ENCODE measurements at regions not wholly inside any gene's neighbourhood (a gene's known extent, or its start where the extent isn't known, plus 50 kb on each side); places are given as distances from the start of the nearest gene placed in this dataset.

DNA sequence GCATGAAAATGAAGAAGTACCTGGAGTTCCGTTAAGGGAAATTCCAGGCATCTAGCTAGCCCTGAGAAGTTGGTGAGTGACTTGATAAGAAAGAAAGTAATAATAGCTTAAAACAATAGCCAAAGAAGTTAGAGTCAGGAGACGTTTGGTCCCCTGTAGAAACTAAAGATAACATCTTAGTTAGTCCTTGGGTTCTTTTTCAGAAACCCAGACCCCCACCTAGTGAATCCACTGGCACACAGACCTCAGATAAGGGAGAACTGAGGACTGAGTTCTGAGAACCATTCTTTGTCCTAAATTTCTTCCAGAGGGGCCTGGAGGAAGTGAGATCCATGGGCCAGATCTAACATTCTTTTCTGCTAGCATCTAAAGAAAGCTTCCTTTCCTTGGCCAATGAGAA, 335.4 kb downstream of the SLC4A3 start:
- DNase-seq = no peak

DNA sequence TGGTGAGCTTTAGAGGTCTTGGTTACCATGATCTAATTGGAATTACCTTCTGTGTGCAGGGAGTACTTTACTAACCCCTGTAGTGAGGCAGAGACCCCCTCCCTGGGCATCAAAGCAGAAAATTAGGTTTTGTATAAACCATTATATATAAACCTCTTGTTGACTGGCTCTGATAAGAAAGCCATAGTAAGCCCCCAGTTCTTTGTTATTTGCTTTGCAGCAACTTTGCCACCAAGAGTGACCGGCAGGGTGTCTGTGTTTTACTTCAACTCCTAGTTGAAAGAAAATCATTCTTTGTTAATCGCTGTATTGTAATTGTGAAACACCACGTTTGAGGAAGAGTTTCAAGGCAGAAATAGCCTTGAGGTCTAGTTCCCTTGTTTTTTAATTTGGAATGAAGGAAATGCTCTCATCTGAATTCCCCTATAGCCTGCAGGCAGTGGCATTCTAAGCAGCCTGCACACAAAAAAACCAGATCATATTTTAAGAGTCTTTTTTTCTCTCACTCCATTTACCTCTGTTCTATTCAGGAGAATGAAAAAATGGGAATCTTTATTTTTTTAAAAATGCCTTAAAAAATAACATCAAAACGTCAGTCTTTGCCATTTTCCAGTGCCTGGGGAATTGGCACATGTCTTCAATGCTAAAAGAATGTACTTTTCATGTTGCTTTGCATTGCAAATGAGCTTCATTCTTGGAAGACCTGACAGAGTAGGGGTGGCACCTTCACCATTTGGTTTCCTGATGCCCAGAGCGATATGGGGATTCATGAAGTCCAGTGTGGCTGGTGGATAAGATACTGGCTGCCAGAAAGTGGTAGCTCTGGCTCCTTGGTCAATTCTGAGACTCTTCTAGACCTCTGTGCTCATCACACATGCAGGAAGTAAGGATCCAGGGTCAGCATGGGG, 338.1 kb downstream of the SLC4A3 start:
- no peak for DNase-seq

DNA sequence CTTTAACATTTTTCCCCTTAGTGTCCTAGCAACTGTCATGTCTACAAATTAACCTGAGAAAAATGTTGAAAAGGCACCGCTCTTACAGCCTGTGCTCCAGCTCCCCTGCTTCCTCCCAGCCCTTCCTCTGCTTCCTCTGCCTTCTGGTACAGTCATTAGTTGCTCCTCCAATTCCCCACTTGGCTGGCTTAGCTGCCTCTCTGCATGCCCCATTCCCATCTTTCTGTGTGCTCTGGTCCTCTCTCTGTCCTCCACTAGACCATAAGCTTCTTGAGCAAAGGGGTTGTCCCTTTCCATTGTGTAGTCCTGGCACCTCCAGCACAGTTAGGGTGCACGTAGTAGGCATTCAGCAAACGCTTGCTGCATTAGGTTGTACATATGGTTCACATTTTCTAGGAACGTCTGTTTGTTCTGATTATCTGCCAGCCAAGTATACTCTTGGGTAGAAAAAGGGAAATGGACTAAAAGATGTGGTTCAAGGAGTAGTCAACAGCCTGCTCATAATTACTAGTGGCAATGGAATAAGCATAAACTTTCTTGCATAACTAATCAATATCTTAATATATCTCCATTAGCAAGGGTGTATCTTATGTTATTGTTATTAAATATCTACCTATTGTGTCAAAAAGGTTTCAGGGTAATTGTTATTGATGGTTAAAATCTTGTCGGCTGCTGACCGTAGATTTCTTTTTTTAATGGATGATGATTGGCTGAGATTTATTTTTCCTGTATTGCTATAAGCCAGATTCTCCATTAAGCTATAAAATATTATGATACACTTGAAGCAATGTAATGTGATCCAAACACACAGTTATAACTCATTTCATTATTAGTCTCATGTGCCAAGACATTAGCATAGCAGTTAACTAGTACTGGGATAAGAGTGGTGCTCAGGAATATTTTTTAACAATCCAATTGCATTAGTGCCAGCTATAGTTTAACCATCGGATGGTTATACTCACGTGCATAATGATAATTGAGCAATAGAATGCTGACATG, 340.1 kb downstream of the SLC4A3 start:
- no peak for DNase-seq

DNA sequence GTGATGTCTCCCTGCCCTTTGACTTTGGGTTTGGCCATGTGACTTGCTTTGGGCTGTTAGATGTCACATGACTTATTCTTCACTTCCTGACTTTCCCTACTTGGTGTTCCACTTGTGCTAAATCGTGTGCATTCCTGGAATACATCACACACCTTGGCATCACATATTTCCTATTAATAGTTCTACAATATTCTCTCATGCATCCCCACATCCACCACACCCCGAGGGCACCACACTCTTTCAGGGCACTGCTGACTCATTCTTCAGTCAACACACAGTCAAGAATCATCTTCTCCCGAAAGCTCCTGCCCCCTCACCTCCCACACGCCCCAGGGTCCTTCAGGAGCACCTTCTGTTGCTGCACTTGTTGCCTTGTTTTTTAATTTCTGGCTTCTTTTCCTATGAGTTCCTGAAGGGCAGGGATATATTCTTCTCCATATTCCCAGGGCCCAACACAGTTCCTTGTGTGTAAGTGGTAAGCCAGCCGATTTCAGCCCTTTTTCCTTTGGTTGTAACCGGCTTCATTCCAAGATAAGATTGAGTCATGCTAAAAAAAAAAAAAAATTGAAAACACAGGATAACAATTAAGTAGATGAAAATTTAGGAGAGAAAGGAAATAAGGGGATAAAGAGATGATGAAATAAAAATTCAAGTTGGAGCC, 341.4 kb downstream of the SLC4A3 start:
- no peak for DNase-seq

DNA sequence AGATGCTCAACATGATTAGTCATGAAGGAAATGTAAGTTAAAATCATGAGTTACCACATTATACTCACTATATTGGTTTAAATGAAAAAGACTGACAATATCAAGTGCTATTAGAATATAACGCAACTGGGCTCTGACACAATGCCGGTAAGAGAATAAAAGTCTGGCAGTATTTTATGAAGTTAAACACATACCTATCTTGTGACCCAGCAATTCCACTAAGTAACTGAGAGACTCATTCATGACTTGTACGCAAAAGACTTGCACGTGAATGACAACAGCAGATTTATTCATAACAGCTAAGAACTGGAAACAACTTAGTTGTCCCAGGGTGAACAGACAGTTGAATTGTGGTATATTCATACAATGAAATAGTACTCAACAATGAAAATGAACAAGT, 342.1 kb downstream of the SLC4A3 start:
- no peak for DNase-seq

DNA sequence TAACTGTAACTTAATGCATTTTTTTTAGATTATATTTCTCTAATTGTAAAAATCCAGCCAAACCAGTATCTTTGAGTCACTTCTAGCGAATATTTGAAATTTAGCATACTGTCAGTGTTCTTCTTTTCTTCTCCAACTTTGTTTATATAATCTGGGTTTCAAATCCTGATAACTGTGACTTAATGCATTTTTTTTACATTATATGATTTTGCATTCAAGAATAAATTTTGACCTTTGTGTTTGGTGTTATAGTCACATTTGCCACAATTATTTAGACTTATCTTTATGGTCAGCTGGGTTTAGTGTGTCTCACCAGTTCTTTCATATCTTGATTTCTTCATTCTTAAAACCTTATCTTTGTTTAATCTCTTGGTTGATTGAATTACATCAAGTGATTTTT, 345.7 kb downstream of the SLC4A3 start:
- DNase-seq = no peak

DNA sequence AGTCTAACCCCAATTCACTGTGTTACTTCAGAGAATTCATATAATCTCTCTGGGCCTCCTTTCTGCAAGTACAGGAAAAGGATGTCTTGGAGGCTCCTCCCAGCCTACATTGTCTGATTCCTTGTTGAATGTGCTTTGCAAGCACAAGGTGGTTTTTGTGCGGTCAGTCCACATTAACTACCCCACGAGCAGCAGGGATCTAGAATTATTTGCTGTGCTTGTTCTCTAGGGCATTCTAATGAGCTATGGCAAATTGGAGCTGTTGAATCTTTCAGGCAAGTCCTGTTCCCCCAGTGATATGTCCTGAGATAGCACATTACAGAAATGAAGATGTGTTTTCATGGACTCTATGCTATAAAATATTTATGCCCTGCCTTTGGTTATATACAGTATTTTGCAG, 349.4 kb downstream of the SLC4A3 start:
- DNase-seq = no peak

DNA sequence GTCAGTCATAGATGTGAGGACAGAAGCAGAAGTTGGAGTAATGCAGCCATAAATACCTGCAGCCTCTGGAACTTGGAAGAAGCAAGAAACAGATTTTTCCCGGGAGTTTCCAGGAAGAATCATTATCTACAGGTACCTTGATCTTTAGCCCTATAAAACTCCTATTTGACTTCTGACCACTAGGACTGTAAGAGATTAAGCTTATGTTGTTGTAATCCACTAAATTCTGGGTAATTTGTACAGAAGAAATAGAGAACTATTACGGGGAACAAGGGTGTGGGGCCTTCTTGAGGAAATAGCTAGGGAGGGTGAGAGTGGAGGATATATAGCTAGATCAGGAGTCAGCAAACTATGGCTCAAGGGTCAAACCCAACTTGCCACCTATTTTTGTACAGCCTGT, 353.2 kb downstream of the SLC4A3 start:
- DNase-seq = no peak

DNA sequence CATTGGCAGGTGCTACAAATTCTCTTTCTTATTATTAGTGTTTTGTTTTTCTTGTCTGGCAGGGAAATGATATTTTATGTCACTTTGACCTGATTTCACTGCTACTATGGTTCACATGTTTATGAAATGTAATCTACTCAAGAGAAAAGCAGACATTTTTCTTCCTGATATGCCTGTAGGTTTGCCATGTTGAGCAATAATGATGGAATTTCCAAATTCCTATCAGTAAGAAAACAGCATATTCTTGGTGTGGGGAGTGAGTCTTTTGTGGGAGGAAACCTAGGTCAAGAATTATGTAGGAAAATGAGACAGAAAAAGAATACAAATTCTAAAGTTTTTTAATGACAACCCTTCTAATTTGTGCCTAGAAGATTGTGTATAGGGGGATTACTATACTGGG, 356.4 kb downstream of the SLC4A3 start:
- no peak for DNase-seq

DNA sequence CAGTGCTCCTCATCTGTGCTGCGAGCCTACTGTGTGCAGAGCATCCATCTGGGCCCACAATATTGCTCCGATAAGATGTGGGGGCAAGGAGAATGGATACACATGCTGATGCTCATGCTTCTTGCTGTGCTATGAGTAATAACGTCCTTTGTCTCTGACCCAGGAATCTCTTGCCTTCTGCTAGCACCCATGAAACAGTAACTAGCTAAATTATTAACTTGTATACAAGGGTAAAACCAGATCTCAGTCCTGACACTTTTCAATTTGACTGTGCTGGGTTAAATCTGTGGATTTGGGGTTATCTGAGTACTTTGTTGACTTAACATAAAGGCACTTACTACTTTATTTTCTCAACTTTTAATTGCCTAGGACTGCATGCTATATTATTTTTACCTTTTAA, 357.6 kb downstream of the SLC4A3 start:
- no peak for DNase-seq

DNA sequence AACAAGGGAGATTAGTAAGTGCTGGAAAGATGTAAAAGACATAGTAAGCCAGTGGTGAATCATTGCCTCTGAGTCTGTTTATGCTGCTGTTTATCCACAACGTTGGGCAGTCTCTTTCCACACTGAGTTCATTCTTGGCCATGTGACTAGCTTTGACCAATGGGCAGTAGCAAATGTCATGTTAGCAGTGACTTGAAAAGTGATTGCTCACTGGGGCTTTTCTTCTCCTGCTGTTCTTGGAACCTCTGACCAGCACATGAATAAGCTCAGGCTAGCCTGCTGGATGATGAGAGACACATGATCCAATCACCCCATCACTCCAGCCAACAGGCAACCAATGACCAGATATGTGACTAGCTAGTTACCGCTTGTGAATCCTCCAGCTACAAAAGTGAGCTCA, 360.4 kb downstream of the SLC4A3 start:
- DNase-seq = no peak

DNA sequence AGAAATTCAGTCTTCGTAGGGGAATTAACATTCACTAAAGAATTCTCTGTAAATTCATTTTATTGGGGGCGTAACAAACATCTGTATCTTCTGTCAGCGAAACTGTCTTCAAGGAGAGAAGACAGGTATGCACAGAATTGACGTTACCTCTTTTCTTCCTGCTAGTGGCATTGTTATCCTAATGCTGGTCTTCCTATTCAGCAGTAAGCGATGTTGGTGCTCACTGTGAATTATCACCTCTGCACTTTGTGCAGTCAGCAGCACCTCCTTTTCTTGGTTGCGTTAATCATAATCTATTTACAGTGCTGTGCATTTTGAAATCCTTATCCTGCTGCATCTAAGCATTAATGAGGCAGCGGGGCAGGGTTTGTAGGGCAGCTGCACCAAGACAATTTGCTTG, 362.3 kb downstream of the SLC4A3 start:
- DNase-seq = no peak

DNA sequence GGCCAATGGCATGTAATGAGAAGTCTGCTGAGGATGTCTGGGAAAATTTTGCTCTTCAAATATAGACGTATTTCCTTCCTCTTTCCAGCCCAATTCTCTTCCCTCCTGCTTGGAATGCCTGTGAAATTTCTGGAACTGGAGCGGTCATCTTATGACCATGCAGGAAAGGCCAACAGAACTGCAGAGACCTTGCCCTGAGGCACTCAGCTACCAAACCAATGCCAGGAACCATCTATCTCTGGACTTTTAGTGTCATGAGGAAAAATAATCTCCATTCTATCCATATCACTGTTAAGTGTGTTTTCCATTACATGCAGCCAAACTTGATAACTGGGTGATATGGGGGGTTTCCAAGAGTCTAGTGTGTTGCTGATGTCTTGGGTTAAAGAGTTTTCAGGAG, 363.7 kb downstream of the SLC4A3 start:
- DNase-seq = no peak

DNA sequence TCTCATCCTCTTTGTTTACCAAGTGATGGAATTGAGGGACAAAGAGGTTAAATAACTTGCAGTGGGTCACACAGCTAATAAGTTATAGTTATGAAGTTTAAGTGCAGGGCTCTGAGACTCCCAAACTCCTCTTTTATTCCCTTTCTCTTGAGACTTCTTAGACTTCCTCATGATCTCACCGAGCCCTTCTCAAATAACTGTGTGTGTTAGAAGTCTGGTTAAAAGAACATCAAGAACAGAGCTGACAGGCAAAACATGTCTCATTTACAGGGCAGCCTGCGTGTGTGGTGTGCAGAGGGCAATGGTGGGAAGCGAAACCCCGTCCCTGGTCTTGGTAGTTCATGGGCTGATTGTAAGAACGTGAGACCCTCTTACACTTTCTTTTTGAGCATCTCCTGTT, 368.0 kb downstream of the SLC4A3 start:
- no peak for DNase-seq

DNA sequence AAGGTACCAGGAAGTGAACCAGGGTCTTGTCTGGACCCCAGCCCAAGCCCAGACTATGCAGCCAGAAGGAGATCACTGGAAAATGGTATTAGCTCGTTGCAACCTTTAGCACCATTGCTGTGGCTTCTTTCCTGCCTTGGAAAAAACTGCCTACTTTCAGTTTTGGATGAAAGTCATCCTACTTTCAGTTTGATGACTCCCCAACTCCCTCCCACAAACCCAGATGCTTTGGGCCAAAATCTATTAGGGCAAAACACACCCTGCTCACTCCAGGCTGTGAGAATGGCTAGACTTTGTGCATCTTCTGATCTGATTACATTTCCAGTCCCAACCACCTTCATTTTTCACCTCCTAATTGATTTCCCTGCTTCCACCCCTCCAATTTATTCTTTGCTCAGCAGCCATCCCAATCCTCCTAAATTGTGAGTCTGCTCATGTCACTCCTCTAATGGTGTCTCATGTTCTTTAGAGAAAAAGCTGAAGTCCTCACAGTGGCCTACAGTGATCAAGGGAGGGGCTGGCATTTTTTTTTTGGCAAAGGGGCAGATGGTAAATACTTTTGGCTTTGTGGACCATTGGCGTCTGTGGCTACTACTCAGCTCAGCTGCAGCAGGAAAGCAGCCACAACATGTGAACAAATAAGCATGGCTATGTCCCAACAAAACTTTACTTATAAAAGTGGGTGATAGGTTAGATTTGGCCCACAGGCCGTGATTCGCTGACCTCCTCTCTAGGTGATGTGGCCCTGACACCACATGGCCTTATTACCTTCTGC, 368.7 kb downstream of the SLC4A3 start:
- DNase-seq = no peak

DNA sequence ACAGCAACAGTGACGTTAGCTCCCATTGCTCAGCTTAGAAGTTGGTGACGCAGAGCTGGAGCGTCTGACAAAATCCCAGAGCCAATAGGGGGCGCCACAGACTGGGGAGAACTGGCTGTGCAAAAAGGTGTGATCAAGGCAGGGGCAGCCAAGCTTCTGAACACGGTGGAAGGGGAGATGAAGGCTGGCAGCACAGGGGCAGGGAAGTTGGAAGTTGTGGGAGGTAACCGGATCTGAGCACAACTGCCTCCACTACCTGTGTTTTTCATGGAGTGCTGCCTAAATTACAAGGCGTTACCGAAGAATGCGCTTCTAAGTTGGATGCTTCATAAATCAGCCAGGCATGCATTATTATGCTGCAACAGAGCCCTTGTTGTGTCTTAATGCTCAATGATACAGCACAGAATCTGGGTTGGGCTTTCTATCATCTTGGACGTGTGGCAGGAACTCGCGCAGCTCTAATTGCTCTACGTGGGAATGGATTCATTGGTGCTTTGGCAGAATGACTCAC, 370.0 kb downstream of the SLC4A3 start:
- DNase-seq = no peak

DNA sequence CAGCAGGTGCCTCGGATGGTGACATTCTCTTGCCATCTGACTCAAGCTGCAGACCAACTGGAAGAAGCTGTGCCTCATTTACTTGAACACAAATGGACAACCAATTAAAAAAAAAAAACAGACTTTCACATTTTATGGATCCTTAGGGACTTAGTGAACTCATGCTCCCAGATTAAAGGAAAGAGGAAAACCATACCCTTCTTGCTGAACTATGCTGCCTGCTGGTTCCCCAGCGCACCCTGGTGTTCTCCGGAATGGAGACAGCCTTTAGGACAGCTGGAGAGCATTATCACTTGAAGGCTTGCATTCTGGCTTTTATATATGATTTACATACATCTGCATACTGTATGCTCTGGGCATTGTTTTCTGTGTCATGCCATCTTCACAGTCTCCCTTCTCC, 370.7 kb downstream of the SLC4A3 start:
- DNase-seq = no peak

DNA sequence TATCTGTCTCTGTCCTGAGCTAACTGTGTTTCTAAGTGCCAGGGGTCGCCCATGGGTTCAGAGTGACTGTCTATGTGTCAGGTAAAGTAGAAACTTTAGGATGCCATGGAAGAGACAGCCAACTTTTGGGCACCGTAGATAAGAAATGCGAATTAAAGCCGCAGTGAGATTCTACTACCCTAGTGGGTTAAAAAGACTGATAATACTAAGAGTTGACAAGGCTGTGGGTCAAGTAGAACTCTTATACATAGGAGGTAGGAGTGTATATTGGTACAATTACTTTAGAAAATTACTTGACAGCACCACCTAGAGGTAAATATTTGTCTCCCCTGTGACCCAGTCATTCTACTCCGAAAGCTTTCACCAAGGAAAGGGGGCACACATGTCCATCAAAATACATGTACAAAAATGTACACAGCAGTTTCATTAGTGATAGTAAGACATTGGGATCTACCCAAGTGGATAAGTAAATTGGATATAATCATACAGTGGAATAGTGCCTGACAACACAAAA, 371.3 kb downstream of the SLC4A3 start:
- DNase-seq = no peak

DNA sequence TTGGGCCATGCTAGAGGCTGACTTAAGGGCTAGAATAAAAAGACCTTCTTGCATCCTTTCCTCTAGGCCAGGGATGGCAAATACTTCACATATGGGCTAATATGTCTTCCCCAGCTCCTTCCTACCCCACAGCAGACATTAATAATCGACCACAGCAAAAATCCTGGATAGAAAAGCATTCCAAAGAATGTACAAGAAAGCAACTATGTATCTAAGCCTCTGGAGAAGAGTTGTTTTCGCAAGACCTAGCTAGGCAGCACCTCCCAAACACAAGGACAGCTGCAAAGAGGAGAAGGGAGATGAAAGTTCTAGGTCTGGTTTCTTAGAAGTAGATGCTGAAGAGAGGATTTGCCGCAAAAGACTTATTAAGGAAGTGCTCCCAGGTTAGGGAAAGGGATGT, 372.6 kb downstream of the SLC4A3 start:
- no peak for DNase-seq

DNA sequence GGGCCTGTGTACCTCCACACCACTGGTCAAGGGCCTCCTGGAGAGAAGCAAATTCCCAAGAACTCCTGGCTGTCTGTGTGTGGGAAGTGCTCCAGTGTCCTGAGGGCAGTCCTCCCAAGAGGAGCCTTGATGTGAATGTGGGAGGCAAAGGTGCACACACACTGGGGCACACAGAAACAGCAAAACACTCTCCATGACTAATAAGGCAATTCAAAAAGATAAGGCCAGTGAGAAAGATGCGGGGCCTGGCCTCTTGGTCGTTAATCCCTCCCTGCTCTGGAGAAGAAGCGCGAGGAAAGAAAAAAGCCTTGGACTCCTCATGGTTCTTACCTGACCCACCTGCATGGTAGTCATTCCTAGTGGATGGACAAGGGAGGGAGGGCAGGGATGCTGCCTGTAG, 373.2 kb downstream of the SLC4A3 start:
- no peak for DNase-seq

DNA sequence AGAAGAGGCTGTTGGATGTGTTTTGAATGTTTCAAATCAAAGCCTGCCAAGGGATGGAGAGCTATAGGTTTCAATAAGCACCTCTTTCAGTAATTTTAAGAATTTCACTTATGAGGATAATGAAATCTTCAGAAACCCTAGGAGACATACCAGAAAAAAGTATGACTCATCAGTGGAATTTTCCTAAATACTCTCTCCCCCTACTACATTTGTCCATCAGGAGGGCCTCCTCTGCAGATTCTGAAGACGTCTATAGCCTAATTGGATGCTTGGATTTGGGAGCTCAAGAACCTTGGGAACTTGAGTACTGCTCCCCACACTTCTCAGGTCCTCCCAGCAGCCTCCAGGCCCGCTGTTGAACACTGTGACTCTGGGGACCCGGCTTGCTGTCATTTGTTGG, 374.3 kb downstream of the SLC4A3 start:
- DNase-seq = no peak

DNA sequence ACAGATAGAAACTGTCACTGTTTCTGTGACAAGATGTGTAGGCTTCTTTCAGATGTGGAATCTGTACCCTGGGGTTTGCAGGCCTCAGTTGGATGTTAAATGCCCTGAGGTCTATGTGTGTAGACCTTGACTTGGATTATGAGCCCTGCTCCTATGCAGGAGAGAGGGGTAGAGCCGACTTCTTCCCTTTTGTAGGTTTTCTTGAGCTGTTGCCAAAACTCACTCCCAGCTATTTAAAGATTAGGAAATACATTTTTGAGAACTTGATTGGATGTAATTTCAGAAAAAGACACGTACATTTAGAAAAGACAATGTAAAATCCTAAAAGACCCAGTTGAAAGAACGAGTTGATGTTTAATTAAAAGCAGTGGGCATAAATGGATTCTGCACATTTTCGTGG, 374.8 kb downstream of the SLC4A3 start:
- DNase-seq = no peak

Data from activated T-cell treated with anti-CD3 and anti-CD28 coated beads, Interleukin-2, amount 50 U/mL, for 1 hour (primary cell).